ENCODE measurements at regions not wholly inside any gene's neighbourhood (a gene's known extent, or its start where the extent isn't known, plus 50 kb on each side); places are given as distances from the start of the nearest gene placed in this dataset.
A peak's percentile ranks its signal among the peaks of the same experiment; 100 is the strongest.
"Not testable (repeated sequence)": the region's sequence is repeated elsewhere in the genome, so short reads cannot be mapped to it uniquely, and the experiment has no call there.

- DNase-seq (ENCODE audit: low read depth, low spot score): no peak
Observed at GRCh38 chr22:26768952-26769351, 111.6 kb downstream of the MIAT start.

DNA sequence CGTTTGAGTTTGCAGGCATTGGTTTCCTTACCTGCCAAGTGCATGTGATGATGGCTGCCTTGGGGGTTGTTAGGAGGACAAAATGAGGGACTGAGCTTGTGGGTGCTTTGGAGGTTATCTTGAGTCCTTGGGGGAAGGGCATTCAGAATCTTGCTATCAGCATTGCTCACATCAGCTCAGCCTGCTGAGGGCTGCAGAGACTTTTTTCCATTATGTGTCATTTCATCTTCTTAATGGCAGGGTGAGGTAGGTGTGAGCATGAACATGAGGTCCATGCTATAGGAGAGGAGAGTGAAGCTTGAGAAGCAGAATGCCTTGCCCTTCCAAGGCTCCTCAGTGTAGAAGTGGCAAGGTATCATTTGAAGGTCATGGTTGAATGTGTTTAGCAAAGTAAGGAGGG lies 112.3 kb downstream of the MIAT start:
- DNase-seq (ENCODE audit: low read depth, low spot score): no peak

DNA sequence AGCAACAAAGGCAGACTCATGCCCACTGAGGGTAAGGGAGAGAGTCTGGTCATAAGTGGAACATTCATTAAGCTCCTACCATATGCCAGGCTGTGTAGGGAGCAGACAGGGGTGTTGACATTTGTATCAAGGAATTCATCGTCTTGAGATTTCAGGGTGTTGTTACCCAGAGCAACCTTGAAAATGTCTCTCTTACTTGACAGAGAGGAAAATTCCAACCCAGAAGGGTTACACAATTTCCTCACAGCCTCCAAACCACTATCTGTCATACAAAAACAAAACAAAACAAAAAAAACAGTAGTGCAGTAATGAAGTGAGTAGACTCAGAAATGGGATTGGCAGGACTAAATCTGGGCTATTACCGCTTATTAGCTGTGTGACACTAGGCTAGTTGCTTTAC lies 113.2 kb downstream of the MIAT start:
- DNase-seq (ENCODE audit: low read depth, low spot score): no peak

GRCh38 chr22:26773054-26773453 lies 115.7 kb downstream of the MIAT start:
- not testable (repeated sequence) for DNase-seq (ENCODE audit: low read depth, low spot score)

GRCh38 chr22:26775394-26775793 lies 118.0 kb downstream of the MIAT start:
- DNase-seq (ENCODE audit: low read depth, low spot score): no peak

- DNase-seq (ENCODE audit: low read depth, low spot score): peak; percentile 57
Observed at GRCh38 chr22:26777156-26777801, 119.9 kb downstream of the MIAT start.

DNA sequence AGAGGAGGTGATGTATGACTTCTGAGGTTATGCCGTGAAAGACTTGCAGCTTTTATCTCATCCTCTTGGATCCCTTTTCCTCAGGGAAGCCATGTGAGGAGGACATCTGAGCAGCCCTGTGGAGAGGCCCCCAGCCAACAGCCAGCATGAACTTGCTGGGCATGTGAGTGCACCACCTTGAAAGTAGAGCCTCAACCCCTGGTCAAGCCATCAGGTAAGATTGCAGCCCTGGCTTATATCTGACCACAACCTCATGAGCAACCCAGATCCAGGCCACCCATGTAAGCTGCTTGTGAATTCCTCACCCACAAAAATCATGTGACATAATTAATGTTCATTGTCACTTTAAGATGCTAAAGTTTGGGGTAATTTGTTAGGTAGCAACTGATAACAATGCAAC lies 121.0 kb downstream of the MIAT start:
- no peak for DNase-seq (ENCODE audit: low read depth, low spot score)

- no peak for DNase-seq (ENCODE audit: low read depth, low spot score)
Observed at GRCh38 chr22:26779108-26779507, 121.7 kb downstream of the MIAT start.

- no peak for DNase-seq (ENCODE audit: low read depth, low spot score)
Observed at GRCh38 chr22:26779929-26780328, 122.5 kb downstream of the MIAT start.

GRCh38 chr22:26780521-26780920 lies 123.1 kb downstream of the MIAT start:
- no peak for DNase-seq (ENCODE audit: low read depth, low spot score)

GRCh38 chr22:26781062-26781461 lies 123.7 kb downstream of the MIAT start:
- no peak for DNase-seq (ENCODE audit: low read depth, low spot score)

DNA sequence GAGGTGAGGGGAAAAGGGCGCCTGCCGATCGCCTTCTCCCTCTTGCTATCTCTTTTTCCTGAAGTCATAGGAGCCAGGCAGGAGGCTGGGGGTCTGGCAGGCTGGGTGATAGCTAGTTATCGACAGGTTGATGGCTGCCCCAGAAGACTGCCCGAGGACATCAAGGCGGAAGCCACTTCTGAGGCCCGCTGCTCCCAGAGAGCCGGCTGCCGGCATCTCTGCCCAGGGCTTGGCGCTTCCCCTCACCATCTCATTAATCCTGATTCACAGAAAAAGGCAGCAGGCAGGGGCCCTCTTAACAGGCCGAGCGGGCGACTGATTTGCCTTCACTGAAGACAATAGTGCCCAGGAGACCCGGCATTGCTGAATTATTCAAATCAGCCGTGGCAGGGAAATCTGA lies 124.2 kb downstream of the MIAT start:
- no peak for DNase-seq (ENCODE audit: low read depth, low spot score)

DNA sequence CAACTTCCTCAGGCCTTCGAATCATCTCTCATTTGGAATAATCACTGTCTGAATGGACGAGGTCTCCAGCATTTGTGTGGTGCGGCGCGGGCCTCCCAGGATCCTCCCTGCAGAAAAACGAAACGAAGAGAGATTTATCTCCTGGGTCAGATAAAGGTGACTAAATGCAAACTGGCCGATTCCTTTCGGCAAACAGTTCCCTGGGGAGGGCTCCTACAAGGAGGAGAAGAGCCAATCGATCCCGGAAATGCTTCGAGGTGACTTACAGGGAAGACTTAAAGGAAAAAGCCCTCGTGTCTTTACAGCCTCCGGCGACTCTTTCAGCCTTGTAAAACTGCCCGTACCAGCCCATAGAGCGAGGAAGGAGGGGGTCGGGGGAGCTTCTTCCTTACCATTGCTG lies 126.5 kb downstream of the MIAT start:
- DNase-seq (ENCODE audit: low read depth, low spot score): no peak

DNA sequence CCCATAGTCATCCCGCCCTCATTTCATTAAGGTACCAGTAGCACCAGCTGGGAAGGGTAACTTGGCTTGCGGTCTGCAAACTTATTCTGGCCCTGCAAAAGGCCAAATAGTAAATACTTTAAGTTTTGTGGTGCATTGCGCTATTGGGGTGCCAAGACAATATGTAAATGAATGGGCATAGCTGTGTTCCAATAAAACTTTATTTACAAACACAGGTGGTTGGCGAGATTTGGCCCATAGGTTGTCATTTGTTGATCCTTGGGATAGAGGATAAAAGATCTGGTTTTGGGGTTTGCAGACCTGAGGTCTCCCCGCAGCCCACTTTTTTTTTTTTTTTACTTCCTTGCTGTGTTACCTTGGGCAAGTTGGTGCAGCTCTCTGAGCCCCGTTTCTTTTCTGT lies 127.4 kb downstream of the MIAT start:
- DNase-seq (ENCODE audit: low read depth, low spot score): no peak

- DNase-seq (ENCODE audit: low read depth, low spot score): no peak
Observed at GRCh38 chr22:26785932-26786331, 128.5 kb downstream of the MIAT start.

- no peak for DNase-seq (ENCODE audit: low read depth, low spot score)
Observed at GRCh38 chr22:26786398-26786797, 129.0 kb downstream of the MIAT start.

- DNase-seq (ENCODE audit: low read depth, low spot score): no peak
Observed at GRCh38 chr22:26789951-26790350, 132.6 kb downstream of the MIAT start.

GRCh38 chr22:26792522-26792921 lies 135.1 kb downstream of the MIAT start:
- no peak for DNase-seq (ENCODE audit: low read depth, low spot score)

- no peak for DNase-seq (ENCODE audit: low read depth, low spot score)
Observed at GRCh38 chr22:26796785-26797184, 139.4 kb downstream of the MIAT start.

GRCh38 chr22:26797910-26798309 lies 140.5 kb downstream of the MIAT start:
- no peak for DNase-seq (ENCODE audit: low read depth, low spot score)

DNA sequence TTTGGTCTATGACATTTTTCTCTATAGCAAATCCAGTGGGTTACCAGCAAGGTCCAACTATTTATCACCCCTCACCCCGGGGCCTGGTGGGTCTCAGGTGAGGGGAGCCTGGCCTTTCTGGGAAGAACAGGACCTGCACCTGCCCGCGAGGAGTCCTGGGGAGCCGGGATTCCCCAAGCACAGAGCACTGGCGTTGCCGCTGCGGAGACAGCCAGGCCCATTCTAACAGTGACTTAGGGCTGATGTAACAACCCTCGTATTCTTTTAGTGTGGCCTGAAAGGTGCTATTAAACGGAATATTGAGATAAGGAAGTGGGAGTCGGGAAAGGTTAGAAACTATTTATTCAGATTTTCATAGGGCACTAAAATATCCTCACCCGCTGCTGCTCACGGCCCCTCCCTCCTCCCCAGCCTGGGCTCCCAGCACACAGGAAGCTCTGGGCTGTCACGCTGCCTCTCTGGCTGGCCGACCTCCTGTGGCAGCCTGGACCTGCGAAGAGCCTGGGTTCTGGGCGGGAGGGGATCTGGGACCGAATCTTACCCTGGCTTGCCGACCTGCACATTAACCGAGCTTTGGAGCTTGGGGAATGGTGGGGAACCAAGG lies 141.2 kb downstream of the MIAT start:
- DNase-seq (ENCODE audit: low read depth, low spot score): no peak

DNA sequence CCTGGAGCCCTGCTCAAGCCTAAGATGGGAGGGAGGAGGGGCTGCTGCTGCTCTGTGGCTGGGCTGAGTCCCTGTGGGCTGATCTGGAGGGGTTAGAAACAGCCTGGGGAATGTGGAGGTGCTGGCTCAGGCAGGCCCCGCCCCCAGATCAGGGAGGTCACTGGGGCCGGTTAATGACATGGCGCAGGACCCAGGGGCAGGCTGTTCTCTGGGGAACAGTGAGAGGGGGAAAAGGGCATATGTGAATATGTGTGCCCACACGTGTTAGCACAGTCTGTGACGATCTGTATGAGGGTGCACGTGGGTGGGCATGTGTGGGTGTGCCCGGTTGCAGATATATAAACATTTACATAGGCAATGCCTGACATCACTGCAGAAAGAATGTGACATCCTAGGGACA lies 143.5 kb downstream of the MIAT start:
- no peak for DNase-seq (ENCODE audit: low read depth, low spot score)

- DNase-seq (ENCODE audit: low read depth, low spot score): no peak
Observed at GRCh38 chr22:26801449-26801848, 144.1 kb downstream of the MIAT start.

GRCh38 chr22:26804315-26804714 lies 146.9 kb downstream of the MIAT start:
- no peak for DNase-seq (ENCODE audit: low read depth, low spot score)

Measured in iPS DF 19.7 (cell line).